GM21528 (cell line): ENCODE measurements at regions not wholly inside any gene's neighbourhood (a gene's known extent, or its start where the extent isn't known, plus 50 kb on each side); places are given as distances from the start of the nearest gene placed in this dataset.
"Not testable (repeated sequence)": the region's sequence is repeated elsewhere in the genome, so short reads cannot be mapped to it uniquely, and the experiment has no call there.

Experiments used
- ATAC-seq: cut with Tn5 transposase; IDR thresholded peaks from one replicate; pipeline ENCODE4 v1.9.1; 2021; ENCODE audit warnings: mild to moderate bottlenecking, moderate library complexity; ENCODE audit not compliant: unreplicated experiment, low FRiP score

DNA sequence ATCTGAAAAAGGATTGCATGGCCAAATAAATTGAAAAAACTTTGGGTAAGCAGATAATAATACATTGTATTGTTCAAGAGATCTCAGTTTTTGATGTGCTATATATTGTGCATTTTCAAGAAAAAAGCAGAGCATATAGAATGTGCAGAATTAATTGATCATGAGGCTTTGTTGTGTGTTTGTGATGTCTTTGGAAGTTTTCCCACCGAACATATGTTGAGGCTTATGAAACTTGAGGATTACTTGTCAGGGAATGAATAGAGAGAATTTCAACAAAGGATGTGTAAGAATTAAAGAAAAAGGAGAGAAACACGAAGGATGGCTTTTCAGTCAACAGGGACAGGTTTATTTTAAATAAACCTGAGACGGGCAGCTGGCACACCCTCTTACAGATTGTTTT lies 232.5 kb upstream of the POU1F1 start:
- ATAC-seq = no peak

DNA sequence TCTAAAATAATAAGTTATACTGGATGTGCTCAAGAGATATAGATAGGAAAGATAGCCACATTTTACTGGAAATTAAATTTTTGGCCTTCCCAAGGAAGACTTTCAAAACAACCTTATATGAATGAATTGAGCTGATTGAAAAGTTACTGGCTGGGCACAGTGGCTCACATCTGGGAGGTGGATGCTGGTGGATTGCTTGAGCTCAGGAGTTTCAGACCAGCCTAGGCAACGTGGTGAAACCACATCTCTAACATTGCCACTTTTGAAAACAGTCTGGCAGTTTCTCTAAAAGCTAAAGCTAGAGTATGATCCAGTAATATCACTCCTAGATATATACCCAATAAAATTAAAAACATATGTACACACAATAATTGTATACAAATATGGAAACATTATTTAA lies 231.4 kb upstream of the POU1F1 start:
- ATAC-seq = no peak

DNA sequence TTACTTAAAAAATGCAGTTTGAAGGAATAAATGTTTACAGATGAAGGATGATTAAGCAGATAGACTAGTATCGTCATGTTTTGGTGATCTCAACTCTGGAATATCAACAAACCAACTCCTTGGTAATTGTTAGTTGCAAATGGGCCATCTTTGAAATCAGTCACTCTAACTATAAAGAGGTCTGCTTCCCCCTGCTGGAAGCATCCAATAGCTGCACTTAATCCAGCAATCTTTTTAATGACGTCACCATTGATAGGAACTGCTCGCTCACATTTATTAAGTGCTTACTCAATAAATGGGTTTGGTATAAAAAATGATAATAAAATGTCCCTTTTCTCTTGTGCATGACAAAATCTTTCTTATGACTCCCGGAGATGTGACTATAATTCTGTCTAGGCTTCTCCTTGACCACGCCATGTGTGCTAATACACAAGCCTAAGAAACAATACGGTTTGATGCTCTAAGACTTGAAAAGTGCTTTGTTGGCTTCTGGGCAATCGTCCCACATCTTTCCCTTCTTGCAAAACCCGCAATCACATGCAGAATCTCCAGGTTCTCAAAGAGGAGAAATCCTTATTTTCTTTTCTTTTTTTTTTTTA lies 227.6 kb upstream of the POU1F1 start:
- peak; percentile 87 for ATAC-seq

DNA sequence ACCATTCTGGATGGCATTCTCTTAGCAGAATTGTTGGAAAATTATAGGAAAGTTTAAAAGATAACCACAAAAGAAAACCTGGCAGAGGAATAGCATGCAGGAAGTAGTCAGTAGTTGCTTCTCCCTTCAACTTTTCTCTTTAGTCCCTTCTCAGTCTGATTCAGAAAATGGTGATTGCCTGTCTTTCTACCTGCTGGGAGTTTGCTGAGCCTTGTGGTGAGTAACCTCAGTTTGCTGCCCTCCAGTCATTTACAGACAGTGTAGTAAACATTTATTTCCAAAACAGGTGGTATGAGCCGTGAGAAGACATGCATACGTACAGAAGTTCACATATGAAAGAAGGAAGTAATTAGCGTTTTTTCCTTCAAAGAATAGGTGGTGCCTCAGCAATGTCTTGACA lies 224.7 kb upstream of the POU1F1 start:
- ATAC-seq = no peak

DNA sequence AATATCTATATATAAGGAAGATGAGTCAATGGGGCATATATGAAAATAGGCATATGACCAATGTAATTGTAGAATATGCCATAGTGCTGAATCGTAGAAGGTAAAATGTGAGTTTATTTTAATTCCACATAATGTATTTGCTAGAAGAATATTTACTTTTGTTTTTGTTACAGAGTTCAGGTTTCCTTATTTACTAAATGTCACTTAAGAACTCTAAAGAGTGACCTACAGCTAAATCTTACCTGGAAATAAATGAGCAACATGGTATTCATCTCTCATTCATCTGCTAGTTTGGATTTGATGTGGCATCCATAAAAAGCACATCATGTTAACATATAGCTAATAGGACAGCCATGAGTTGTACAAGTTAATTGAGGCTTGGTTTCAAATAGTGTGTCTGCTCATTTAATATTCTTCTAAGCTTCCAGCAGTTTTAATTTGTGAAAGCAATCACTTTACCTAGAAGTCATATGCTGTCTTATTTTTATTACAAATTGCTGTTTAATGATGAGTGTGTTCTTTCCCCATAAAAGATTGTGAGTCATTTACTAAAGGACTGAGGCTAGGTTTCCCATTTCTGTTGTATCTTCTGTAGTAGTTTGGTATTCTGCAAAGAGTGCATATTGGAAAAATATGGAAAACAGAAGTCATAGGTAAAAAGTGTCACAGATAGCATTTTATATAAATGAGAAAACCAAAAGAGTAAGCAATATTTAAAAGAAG lies 222.1 kb upstream of the POU1F1 start:
- ATAC-seq = no peak

- no peak for ATAC-seq
Observed at GRCh38 chr3:87495938-87496337, 219.6 kb upstream of the POU1F1 start.

- ATAC-seq = no peak
Observed at GRCh38 chr3:87494264-87494663, 217.9 kb upstream of the POU1F1 start.

DNA sequence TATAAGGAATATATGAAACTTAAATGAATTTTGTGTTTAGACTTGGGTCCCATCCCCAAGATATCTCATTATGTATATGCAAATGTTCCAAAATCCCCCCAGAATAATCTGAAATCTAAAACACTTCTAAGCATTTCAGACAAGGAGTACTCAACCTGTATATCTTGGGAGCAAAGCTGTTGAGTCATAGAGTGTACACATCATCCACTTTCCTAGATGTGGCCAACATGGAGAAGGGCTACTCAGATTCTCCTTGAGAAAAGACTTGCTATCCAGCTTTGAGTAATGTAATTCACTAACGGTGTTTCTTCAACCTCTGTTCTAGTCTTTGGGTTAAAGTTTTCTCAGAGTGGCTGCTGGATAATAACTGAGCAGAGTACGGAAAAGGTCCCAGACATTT lies 215.5 kb upstream of the POU1F1 start:
- ATAC-seq = no peak

DNA sequence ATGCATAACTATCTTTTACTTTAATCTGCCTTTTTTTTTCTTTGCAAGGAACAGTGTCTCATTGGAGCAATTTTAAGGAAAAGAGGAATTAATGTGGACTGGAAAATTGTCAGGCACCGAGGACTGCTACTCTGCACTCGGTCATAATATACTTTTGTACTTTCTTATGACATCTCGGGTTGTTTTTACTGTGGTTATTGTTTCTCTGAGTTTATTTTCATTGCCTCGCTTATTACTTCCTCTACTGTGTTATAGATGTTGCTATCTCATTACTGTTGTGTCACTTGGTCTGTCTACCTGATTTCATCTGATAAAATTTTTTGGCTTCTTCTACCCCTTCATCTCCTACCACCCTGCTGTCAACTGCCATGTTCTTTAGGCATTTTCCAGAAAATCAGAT lies 213.5 kb upstream of the POU1F1 start:
- no peak for ATAC-seq

- no peak for ATAC-seq
Observed at GRCh38 chr3:87488765-87489164, 212.4 kb upstream of the POU1F1 start.

DNA sequence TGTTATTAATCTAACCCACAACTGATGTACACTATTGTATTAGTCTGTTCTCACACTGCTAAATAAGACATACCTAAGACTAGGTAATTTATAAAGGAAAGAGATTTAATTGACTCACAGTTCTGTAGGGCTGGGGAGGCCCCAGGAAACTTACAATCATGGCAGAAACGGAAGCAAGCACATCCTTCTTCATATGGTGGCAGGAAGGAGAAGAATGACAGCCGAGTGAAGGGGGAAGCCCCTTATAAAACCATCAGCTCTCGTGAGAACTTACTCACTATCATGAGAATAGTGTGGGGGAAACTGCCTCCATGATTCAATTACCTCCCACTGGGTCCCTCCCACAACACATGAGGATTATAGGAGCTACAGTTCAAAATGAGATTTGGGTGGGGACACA lies 210.3 kb upstream of the POU1F1 start:
- not testable (repeated sequence) for ATAC-seq

DNA sequence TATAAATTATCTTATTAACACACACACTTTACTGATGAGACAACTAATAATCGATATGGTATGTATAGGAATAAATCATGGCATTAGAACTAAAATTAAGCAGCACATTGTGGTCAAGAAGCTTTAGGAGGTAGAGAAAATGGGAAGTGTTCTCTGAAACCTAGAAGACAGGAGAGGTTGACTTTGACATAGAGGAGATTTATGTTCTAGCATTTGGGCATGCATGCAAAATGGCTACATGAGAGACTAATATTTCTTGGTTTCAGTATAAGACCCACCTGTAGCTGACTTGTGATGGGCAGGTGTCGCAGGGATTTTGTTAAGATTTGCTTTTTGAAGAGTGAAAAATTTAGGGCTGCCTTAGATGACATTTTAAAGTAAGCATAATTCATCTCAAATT lies 209.7 kb upstream of the POU1F1 start:
- ATAC-seq = no peak

GRCh38 chr3:87478716-87479115 lies 202.3 kb upstream of the POU1F1 start:
- ATAC-seq = no peak

DNA sequence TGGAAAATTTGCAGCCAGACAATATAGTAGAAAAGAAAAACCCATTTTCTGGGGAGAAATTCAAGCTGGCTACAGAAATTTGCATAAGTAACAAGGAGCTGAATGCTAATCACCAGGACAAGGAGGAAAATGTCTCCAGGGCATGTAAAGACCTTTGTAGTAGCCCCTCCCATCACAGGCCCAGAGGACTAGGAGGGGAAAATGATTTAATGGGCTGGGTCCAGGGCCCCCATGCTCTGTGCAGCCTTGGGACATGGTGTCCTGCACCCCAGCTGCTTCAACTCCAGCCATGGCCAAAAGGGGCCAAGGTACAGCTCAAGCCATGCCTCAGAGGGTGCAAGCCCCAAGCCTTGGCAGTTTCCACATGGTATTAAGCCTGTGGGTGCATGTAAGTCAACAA lies 197.6 kb upstream of the POU1F1 start:
- no peak for ATAC-seq

DNA sequence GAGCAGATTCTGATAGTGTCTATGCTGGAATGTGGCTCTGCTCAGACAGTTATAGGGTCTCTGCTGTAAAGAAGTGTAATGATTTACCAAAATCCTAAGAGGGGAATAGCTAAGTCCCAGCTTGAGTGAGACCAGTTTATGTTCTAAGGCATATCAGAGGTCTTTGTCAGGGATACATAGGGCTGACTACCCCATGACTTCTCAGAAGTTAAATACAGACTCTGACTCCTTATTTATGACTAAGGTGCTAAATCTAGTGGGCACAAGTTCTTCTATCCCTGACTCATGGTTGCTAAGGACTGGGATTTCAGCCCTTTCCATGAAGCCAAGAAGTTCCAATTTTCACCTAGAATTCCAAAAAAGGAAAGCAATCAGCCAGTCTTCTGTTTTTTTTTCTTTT lies 192.6 kb upstream of the POU1F1 start:
- no peak for ATAC-seq

GRCh38 chr3:87468235-87468634 lies 191.9 kb upstream of the POU1F1 start:
- no peak for ATAC-seq

DNA sequence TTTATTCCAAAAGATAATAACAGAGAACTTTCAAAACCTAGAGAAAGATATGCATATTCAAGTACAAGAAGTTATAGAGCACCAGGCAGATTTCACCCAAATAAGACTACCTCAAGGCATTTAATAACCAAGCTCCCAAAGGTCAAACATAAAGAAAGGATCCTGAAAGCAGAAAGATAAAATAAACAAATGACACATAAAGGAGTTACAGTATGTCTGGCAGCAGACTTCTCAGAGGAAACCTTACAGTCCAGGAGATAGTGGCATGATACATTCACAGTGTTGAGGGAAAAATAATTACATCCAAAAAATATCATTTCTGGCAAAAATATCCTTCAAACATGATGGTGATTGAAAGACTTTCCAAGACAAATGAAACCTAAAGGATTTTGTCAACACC lies 185.8 kb upstream of the POU1F1 start:
- ATAC-seq = no peak

GRCh38 chr3:87461443-87461842 lies 185.1 kb upstream of the POU1F1 start:
- ATAC-seq = no peak

- no peak for ATAC-seq
Observed at GRCh38 chr3:87461036-87461435, 184.7 kb upstream of the POU1F1 start.

DNA sequence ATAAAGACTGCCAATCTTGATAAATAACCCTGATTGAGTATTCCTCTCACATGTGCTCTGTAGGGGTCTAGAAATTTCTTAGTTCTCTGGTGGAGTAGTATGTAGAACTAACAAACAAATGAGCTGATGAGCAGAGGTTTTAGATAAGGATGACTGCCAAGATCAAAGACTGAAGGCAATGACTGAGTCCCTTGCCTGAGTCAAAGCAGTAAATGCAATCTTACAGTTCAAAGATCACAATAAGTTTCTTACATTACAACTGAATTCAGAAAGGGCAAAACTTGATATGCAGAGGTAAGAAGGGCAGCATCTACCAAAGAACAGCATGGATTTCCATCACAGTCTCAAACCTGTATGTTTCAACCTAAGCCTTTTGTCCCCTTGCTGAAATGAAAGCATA lies 172.2 kb upstream of the POU1F1 start:
- ATAC-seq = no peak

GRCh38 chr3:87446849-87447387 lies 170.5 kb upstream of the POU1F1 start:
- ATAC-seq = no peak

DNA sequence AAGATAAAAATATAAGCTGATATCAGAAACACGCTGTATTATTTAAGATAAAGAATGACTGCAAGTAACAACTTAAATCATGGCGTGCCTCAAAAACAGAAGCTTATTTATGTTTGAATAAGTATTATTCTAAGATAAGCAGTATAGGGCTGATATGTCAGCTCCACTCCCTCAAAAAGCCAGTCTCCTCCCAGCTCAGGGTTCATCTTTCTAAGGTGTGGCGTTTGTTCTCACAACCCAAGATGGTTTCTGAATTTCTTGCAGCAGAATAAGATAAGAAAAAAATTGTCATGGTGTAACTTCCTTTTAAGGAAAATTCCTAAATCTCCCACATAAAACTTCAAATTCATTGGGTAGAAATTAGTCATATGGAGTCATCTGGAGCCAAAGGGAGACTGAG lies 166.1 kb upstream of the POU1F1 start:
- no peak for ATAC-seq
